GM19043 (cell line): ENCODE measurements at regions not wholly inside any gene's neighbourhood (a gene's known extent, or its start where the extent isn't known, plus 50 kb on each side); places are given as distances from the start of the nearest gene placed in this dataset.

ENCODE experiments used
- ATAC-seq: cut with Tn5 transposase; IDR thresholded peaks from one replicate; pipeline ENCODE4 v1.9.1; 2021; ENCODE audit warnings: low read depth; ENCODE audit not compliant: unreplicated experiment

DNA sequence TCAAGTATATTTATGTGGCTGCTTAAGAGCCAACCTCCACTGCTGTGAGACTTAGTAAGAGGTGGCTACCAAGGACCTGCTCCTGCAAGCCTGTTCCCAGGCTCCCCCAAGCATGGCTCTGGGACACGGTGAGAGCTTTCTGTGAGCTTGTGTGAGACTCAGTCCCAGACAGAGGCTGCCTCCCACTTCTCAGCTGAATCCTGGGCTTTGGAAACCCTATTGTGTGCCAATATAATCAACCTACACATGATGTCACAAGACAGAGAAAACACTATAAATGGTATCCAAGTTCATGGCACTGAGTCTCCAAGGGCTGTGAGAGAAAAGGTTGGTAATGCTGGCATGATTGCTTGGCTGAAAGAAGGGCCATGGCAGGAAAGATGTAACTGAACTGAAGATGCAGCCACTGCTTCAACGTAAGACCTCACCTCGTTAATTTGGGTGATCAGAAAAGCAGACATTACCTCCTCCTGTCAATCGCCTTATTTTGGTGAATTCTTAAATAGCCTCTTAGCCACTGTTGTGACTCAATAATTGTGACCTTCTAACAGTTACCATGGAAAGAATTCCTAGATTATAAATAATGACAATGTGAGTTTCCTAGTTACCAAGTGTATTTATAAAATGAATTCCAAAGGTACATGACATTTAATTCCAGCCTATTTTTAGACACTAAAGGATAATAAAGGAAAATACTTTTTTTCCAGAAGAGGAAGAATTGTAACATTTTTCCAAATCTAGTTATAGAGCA lies 332.0 kb downstream of the IRS2 start:
- ATAC-seq, result no peak

- no peak for ATAC-seq
Observed at GRCh38 chr13:109451726-109452125, 334.7 kb downstream of the IRS2 start.

DNA sequence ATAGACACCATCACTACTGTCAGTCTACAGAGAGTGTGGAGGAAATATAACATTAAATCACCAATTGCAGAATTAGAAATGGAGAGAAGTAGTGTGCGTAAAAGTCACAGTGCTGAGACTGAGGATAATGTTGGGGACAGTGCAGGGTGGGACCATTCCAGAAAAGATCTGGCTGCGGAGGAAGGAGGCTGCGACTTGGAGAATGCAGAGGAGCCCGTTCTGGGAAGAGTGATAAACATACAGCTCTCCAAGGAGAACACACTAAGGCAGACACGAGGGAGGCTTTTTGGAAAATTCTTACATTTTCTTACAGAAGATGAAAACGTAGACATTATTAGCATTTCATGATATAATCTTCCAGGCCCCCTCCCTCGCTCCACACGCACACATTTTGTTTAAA lies 337.8 kb downstream of the IRS2 start:
- no peak for ATAC-seq

DNA sequence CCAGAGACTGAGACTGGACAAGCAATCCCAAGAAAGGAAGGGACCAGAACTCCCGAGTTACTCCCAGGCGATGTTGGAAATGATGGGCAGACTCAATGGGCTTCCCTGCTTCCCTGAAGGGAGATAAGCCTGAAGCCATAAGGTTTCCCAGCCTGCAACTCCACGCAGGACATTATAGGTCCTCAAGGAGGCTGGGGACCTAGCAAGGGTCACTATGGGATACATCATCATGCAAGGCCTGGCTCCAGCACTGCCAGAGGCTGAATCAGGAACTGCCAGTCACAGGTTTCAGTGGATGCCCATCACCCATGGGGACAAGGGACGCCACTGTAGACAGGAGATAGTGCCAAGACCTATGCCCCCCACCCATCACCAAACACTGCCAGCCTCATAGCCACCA lies 338.7 kb downstream of the IRS2 start:
- no peak for ATAC-seq

DNA sequence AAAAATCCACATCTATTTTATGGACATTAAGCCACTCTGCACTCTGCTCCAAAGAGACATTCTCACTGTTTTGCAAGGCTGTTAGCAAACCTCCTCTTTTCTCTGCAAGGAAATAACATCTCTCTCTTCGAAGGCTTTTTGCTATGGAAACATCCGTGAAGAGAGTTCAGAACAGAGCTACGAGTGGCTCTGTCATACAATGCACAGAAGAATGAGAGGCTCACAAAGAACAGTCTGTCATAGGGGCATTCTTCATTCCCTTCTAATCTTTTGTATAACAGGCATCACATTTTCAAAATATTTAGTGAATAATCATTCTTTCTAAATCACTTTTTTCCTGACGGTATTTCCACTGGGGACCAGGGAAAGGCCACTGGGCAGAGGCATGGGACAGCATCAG lies 346.1 kb downstream of the IRS2 start:
- no peak for ATAC-seq

GRCh38 chr13:109439813-109440212 lies 346.6 kb downstream of the IRS2 start:
- no peak for ATAC-seq

DNA sequence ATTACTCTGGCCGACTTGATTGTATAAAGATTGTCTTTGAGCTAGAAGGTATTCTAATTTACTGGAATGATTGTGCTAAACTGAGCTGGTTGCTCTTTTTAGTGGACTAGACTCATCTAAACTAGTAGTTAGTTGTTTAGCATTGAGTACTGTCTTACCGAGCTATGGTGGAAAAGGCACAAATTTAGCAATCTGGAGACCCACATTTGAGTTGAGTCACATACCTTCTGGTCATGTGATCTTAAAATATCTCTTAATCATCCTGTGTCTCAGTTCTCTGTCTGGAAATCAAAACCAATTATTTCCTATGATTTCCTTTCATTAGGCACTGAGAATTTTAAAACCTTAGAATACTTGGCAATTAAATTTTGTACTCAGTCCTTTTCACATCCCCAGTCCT lies 349.5 kb downstream of the IRS2 start:
- ATAC-seq, result no peak

DNA sequence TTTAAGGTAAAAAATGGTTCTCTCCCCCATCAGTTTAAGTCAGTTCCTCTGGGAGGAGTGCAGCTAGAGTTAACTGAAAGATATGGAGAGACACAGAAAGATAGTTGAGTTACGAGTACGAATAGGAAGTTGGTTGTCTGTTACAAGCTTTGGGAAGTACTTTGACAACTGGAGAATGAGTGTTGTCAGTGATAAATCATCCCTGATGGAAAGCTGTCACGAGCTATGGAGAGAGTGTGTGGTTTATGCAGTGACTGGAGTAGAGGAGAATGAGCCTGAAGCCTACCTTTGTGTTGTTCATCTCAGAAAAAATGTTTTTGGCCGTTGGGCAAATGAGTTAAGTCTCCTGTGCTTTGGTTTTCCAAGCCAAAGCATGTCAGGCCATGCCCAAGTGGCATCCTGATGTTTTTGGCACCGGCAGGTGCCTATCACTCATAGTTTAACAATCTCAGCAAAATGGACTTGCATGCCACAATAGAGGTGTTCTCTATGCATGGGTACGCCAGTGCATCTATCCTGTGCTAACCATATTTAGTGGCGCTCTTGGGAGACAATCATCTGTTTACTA lies 350.2 kb downstream of the IRS2 start:
- no peak for ATAC-seq

DNA sequence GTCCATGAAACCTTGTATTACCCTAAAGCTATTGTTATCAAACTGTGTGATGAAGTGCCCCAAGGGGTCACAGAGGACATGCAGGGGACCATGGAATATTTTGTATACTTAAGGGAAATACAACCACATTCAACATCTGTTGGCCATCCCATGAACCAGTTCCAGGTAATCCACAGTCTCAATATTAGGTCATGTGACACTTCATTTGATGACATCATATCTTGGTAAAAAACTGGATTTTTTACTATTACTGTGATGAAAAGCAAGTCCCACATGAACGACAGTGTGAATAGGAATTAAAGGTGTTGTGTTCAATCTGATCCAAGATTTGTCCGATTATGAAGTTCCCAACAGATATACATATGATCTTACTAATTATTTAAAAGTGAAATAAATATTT lies 355.2 kb downstream of the IRS2 start:
- ATAC-seq, result no peak

DNA sequence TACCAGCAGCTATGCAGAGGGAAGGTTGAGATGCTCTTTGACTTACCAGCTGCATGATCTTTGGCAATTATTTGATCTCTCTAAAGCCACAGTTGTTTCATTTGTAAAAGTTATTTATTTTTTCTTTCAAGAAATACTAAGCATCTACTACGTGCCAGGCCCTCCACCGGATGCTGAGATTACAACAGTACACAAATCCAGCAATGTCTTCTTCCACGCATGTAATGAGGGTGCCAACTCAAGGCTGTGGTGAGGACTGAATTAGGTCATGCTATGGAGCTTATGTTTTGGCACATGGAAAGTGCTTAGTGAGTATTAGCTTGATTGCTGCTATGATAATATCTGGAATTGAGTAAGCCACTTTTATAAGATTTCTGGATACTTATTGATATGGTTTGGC lies 358.2 kb downstream of the IRS2 start:
- ATAC-seq, result no peak

DNA sequence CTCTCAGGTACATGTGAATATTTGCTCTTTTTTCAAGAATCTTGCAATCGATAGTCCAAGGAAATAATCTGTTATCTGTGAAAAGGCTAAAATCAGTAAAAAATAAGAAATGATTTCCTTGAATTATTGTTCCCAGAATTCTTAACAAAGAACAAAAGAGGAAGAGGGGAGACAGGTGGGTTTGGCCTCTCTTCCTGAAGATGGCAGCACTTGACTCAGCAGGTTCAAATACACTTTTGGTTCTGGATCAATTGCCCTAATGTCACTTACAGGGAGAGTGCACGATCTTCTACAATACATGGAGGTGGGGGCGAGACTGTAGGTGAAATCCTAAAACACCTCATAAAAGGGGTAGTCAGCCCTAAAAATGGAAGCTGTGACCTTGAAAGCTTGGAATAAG lies 358.7 kb downstream of the IRS2 start:
- ATAC-seq, result no peak

DNA sequence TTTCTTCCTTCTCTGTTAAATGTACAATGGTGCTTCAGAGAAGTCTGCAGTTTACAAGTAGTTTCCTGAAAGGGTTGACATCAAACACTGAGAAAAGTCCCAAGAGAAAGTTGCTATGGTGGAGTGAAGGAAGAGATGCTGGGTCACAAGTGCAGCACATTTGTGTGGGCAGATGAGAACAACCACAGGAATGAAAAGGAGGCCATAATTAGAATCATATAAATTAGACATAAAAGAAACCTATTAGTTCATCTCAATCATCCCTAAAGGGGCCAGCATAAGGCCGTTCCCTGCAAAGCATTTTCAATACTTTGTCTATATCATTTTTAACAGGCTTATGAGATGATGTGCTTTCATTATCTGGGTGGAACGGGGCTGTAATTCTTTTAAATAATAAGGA lies 359.2 kb downstream of the IRS2 start:
- ATAC-seq, result no peak

DNA sequence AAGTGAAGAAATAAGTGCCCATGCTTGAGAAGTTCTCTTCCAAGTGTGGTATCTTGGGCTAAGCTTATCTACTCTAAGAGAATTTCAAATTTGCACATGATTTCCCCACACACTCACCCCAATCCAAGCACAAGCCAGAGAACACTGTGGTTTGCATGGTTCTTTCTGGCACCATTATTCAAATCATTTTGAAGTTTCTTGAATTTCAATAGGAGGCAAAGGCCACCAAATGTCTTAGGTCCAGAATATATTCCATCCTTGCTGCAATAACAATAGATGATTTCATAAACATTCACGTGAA lies 359.7 kb downstream of the IRS2 start:
- no peak for ATAC-seq

GRCh38 chr13:109425821-109426689 lies 360.3 kb downstream of the IRS2 start:
- ATAC-seq, result no peak

DNA sequence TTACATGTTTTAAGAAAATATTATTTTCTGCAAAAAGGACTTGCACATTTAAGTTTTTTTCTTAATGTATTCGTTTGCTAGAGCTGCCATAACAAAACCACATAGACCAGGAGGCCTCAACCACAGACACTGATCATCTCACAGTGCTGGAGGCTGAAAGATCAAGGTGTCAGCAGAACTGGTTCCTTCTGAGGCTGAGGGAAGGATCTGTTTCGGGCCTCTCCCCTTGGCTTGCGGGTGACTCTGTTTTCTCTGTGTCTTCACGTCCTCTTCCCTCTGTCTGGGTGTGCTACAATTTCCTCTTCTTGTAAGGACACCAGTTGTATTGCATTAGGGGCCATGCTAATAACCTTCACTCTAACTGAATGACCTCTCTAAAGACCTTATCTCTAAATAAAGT lies 364.2 kb downstream of the IRS2 start:
- ATAC-seq, result no peak

DNA sequence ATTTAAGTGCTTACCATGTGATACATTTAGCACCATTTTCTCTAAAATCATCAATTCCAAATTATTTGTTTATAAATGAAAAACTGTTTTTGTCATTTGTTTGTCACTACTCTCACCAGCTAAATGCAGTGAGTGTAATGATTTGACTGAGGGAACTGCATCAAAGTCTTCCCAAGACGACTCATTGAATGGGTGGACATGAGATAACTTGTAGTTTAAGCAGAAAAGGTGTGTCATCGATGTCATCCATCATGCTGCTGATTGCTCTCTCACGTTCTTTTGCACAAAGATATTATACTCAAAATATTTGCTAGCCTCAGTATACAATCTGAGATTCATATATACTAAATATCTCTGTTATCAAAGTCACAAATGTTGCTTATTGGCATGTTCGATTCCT lies 366.5 kb downstream of the IRS2 start:
- no peak for ATAC-seq

DNA sequence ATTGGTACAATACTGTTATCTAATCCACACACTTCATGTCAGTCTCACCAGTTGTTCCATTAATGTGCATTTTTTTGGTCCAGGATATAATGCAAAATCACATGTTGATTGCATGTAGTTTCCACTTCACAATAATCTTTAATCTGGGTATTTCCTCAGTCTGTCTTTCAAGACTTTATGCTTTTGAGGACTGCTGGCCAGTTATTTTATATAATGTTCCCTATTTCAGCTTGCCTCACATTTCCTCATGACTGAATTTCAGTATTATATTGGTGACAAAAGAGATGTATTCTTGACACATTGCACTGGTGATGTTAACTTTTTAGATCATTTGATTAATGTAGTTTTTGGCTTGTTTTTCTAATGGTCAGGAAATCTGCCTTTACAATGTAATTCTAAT lies 368.3 kb downstream of the IRS2 start:
- no peak for ATAC-seq

DNA sequence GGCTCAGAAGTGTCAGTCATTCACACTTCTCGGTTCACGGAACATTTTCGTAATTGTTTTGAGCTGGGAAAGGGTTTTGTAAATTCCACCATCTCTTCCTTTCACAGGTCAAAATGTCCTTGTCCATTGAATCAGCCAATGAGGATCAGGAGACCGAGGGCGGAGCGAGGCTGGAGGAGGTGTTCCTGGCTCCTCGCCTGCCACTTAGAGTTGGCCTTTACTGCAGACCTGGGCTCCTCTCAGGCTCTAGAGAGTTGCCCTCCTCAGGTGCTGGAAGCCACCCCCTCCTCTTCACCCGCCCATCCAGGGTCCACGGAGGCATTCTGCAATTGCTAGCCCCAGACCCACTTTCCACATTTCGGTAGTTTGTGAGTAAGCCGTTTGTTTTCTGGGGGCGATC lies 370.4 kb downstream of the IRS2 start:
- ATAC-seq, result no peak

GRCh38 chr13:109415057-109415456 lies 371.3 kb downstream of the IRS2 start:
- no peak for ATAC-seq

DNA sequence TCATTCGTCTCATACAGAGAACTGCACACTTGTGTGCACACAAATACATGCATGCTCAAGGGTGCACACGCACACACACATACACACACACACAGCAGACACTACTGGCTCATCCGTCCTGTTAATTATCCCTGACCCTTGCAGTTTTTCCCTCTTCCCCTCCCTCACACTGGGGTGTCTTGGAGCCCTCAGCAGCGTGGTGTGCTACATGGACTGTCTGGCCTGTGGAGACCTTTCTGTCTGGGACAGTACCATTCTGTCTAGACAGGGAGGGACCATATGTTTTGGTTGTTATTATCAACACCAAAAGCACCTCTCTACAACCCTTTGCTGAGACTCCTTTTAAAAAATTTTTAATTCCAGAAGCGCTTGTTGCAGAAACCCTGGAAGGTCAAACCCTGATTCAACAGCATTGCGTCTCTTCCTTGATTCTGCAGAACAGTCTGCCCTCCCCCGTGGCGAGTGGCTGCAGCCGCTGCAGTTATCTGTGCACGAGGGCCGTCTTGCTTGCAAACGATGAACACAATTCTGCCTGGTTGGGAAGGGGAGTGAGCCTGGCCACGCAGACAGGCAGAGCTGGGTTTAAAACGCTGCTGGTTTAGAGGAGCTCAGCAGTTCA lies 374.0 kb downstream of the IRS2 start:
- ATAC-seq, result no peak

DNA sequence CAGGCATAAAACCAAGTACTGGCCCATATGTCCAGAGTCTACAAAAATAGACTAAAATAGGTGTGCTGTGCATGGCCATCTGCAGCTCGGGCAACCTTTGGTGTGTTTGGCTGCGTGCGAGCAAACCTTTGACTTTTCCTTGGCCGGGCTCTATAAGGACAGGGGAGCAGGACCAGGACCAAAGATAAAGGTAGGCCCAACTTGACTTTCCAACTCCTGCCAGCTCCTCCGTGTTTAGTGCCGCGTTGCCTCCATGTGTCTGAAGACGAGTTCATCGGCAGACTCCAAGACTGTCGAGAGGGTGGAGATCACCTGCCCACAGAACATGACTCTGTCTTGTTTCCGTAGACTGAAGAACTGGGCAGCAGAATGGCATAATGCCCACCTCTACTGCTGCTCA lies 375.5 kb downstream of the IRS2 start:
- ATAC-seq, result no peak
